Sigmoid colon (tissue), 3 donors: ENCODE measurements at regions not wholly inside any gene's neighbourhood (a gene's known extent, or its start where the extent isn't known, plus 50 kb on each side); places are given as distances from the start of the nearest gene placed in this dataset.

Experiments used
- POLR2A ChIP-seq, 2 donors: fragments of 450-650 bp; IDR thresholded peaks; one replicate each; pipeline ENCODE4 v1.6.1; 2016; ENCODE audit warnings: antibody characterized with exemption in 2 of 2, mild to moderate bottlenecking in 2 of 2, moderate library complexity in 2 of 2
- TF ChIP-seq, protein P1 (sequence below), 4 experiments: fragments of 450-650 bp in 3 of 4; fragments of 200-600 bp in 1 of 4; IDR thresholded peaks; one replicate each; pipeline ENCODE4 v1.5.1; 2016 to 2019; ENCODE audit warnings: antibody characterized with exemption in 4 of 4, mild to moderate bottlenecking in 3 of 4, moderate library complexity in 2 of 4

DNA sequence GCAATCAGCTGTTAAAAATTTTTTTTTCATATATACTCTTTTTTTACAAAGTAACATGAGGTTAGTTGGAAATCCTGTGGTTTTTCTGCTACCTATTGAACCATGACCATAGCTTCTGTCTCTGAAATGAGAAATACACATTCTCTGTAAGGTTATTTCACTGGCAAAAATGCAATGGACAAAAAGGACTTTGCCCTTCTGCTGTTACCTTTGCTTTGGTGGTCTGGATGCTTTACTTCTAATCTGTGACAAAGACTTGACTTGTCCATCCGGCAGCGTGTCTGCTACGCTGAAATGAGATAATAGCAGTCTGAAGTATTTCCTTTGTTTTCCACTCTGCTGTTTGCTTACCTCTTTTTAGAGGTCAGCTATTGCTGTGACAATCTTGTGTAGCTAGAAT lies 412.8 kb downstream of the SLITRK6 start:
- TF ChIP-seq, protein P1, sequence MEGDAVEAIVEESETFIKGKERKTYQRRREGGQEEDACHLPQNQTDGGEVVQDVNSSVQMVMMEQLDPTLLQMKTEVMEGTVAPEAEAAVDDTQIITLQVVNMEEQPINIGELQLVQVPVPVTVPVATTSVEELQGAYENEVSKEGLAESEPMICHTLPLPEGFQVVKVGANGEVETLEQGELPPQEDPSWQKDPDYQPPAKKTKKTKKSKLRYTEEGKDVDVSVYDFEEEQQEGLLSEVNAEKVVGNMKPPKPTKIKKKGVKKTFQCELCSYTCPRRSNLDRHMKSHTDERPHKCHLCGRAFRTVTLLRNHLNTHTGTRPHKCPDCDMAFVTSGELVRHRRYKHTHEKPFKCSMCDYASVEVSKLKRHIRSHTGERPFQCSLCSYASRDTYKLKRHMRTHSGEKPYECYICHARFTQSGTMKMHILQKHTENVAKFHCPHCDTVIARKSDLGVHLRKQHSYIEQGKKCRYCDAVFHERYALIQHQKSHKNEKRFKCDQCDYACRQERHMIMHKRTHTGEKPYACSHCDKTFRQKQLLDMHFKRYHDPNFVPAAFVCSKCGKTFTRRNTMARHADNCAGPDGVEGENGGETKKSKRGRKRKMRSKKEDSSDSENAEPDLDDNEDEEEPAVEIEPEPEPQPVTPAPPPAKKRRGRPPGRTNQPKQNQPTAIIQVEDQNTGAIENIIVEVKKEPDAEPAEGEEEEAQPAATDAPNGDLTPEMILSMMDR (IDR thresholded peaks at IDR 0.05): no peak
- no peak for TF ChIP-seq POLR2A (IDR thresholded peaks at IDR 0.05)
